H9 (cell line): ENCODE measurements at regions not wholly inside any gene's neighbourhood (a gene's known extent, or its start where the extent isn't known, plus 50 kb on each side); places are given as distances from the start of the nearest gene placed in this dataset.

Source experiments
- DNase-seq: peaks from one replicate; pipeline ENCODE4 v3.0.0-alpha.2; 2017
- H2AFZ ChIP-seq: one replicate; pipeline ENCODE4 v1.6.1; 2013; ENCODE audit warnings: mild to moderate bottlenecking, low read length, control low read depth, moderate library complexity
- H2AK5ac ChIP-seq: 2 replicates; pipeline ENCODE4 v1.6.1; 2013; ENCODE audit warnings: low read length, control low read depth, mixed read lengths; ENCODE audit not compliant: insufficient read length
- H2BK120ac ChIP-seq: one replicate; pipeline ENCODE4 v1.6.1; 2013; ENCODE audit warnings: low read depth, mild to moderate bottlenecking, low read length, control low read depth, inconsistent platforms; ENCODE audit not compliant: poor library complexity, severe bottlenecking
- H2BK12ac ChIP-seq: 2 replicates; pipeline ENCODE4 v1.6.1; 2013; ENCODE audit warnings: low read length, control low read depth, mixed read lengths, low read depth; ENCODE audit not compliant: insufficient read length
- H2BK15ac ChIP-seq: 2 replicates; pipeline ENCODE4 v1.6.1; 2013; ENCODE audit warnings: low read depth, low read length, control low read depth
- H2BK20ac ChIP-seq: one replicate; pipeline ENCODE4 v1.6.1; 2013; ENCODE audit warnings: low read depth, mild to moderate bottlenecking, low read length, control low read depth, inconsistent platforms; ENCODE audit not compliant: poor library complexity, severe bottlenecking
- H2BK5ac ChIP-seq: 2 replicates; pipeline ENCODE4 v1.6.1; 2013; ENCODE audit warnings: low read length, control low read depth, mixed read lengths; ENCODE audit not compliant: insufficient read length
- H3K14ac ChIP-seq: 2 replicates; pipeline ENCODE4 v1.6.1; 2013; ENCODE audit warnings: low read length, control low read depth; ENCODE audit not compliant: insufficient read depth
- H3K18ac ChIP-seq: 2 replicates; pipeline ENCODE4 v1.6.1; 2013; ENCODE audit warnings: low read depth, mild to moderate bottlenecking, mixed read lengths, low read length, control low read depth; ENCODE audit not compliant: insufficient read length
- H3K23ac ChIP-seq: 2 replicates; pipeline ENCODE4 v1.6.1; 2013; ENCODE audit warnings: low read length, control low read depth, mixed read lengths, low read depth; ENCODE audit not compliant: insufficient read length
- H3K23me2 ChIP-seq: 2 replicates; pipeline ENCODE4 v1.6.1; 2013; ENCODE audit warnings: low read depth, mild to moderate bottlenecking, mixed read lengths, low read length, control low read depth; ENCODE audit not compliant: insufficient read length, poor library complexity, severe bottlenecking
- H3K27ac ChIP-seq: 2 replicates; pipeline ENCODE4 v1.5.1; 2013; ENCODE audit warnings: low read length, control low read depth, mixed read lengths, low read depth; ENCODE audit not compliant: insufficient read length
- H3K27me3 ChIP-seq: 2 replicates; pipeline ENCODE4 v1.6.1; 2013; ENCODE audit warnings: low read length, control low read depth, inconsistent platforms; ENCODE audit not compliant: insufficient read depth
- H3K4ac ChIP-seq: 2 replicates; pipeline ENCODE4 v1.6.1; 2013; ENCODE audit warnings: low read depth, mild to moderate bottlenecking, control low read depth, inconsistent platforms, low read length, moderate library complexity
- H3K4me1 ChIP-seq: 2 replicates; pipeline ENCODE4 v1.6.1; 2013; ENCODE audit warnings: low read length, control low read depth, inconsistent platforms; ENCODE audit not compliant: insufficient read depth
- H3K4me2 ChIP-seq: 2 replicates; pipeline ENCODE4 v1.6.1; 2013; ENCODE audit warnings: low read length, control low read depth, mixed read lengths; ENCODE audit not compliant: insufficient read length, insufficient read depth
- H3K56ac ChIP-seq: 2 replicates; pipeline ENCODE4 v1.6.1; 2013; ENCODE audit warnings: low read depth, mild to moderate bottlenecking, mixed read lengths, low read length, control low read depth; ENCODE audit not compliant: insufficient read length
- H3K79me1 ChIP-seq: 2 replicates; pipeline ENCODE4 v1.6.1; 2013; ENCODE audit warnings: low read depth, mild to moderate bottlenecking, moderate library complexity, low read length, control low read depth, inconsistent platforms; ENCODE audit not compliant: insufficient read depth, poor library complexity, severe bottlenecking
- H3K79me2 ChIP-seq: 2 replicates; pipeline ENCODE4 v1.6.1; 2013; ENCODE audit warnings: low read length, control low read depth, inconsistent platforms; ENCODE audit not compliant: insufficient read depth
- H3K9ac ChIP-seq: 2 replicates; pipeline ENCODE4 v1.6.1; 2013; ENCODE audit warnings: low read length, control low read depth, mixed read lengths; ENCODE audit not compliant: insufficient read length; ENCODE audit errors: extremely low read depth
- H3K9me3 ChIP-seq: one replicate; pipeline ENCODE4 v1.6.1; 2013; ENCODE audit warnings: low read depth, low read length, inconsistent platforms; ENCODE audit not compliant: control insufficient read depth
- H3T11ph ChIP-seq: one replicate; pipeline ENCODE4 v1.6.1; 2013; ENCODE audit warnings: mild to moderate bottlenecking, low read length, control low read depth, inconsistent platforms
- H4K20me1 ChIP-seq: one replicate; pipeline ENCODE4 v1.6.1; 2013; ENCODE audit not compliant: control insufficient read depth, insufficient read length, insufficient read depth
- H4K5ac ChIP-seq: 2 replicates; pipeline ENCODE4 v1.6.1; 2013; ENCODE audit warnings: low read depth, mild to moderate bottlenecking, mixed read lengths, low read length, control low read depth; ENCODE audit not compliant: insufficient read length
- H4K8ac ChIP-seq: replicated peaks from 2 replicates; pipeline ENCODE4 v1.6.1; 2013; ENCODE audit warnings: low read length, control low read depth, mixed read lengths, low read depth; ENCODE audit not compliant: insufficient read length
- H4K91ac ChIP-seq: 2 replicates; pipeline ENCODE4 v1.6.1; 2013; ENCODE audit warnings: low read depth, mild to moderate bottlenecking, moderate library complexity, mixed read lengths, low read length, control low read depth; ENCODE audit not compliant: insufficient read length
- H3K27ac Mint-ChIP-seq, 3 experiments: 2 replicates in 2 of 3; 3 replicates in 1 of 3; pipeline ENCODE4 v1.8.0; 2020 to 2021; ENCODE audit warnings: mixed read lengths in 3 of 3, mild to moderate bottlenecking in 1 of 3, moderate library complexity in 1 of 3
- H3K27me3 Mint-ChIP-seq: 2 replicates; pipeline ENCODE4 v1.8.0; 2021; ENCODE audit warnings: low read depth, mild to moderate bottlenecking, moderate library complexity, mixed read lengths
- H3K36me3 Mint-ChIP-seq, 3 experiments: 2 replicates in 2 of 3; 3 replicates in 1 of 3; pipeline ENCODE4 v1.8.0; 2020 to 2021; ENCODE audit warnings: low read depth in 3 of 3, mixed read lengths in 3 of 3; ENCODE audit not compliant: insufficient read depth in 1 of 3
- H3K4me1 Mint-ChIP-seq, 2 experiments: 2 replicates each; pipeline ENCODE4 v1.8.0; 2020; ENCODE audit warnings: mixed read lengths in 2 of 2
- H3K4me3 Mint-ChIP-seq, 2 experiments: 2 replicates in 1 of 2; 3 replicates in 1 of 2; pipeline ENCODE4 v1.8.0; 2020 to 2021; ENCODE audit warnings: mild to moderate bottlenecking in 2 of 2, mixed read lengths in 2 of 2, moderate library complexity in 1 of 2
- H3K9me3 Mint-ChIP-seq, 2 experiments: 2 replicates in 1 of 2; 3 replicates in 1 of 2; pipeline ENCODE4 v1.8.0; 2020; ENCODE audit warnings: mild to moderate bottlenecking in 2 of 2, mixed read lengths in 2 of 2, moderate library complexity in 1 of 2
- CTCF ChIP-seq: fragments of 200-600 bp; sonication (generic); conservative IDR thresholded peaks from 3 replicates; pipeline ENCODE4 v1.8.0; 2021; ENCODE audit warnings: antibody characterized with exemption, mild to moderate bottlenecking
- WGBS: extraction: QIAGEN DNeasy Blood & Tissue Kit; methylation state at CpG from one replicate; pipeline ENCODE4 v1.1.7; 2013; ENCODE audit warnings: missing lambda C conversion rate, low lambda C conversion rate, mixed read lengths; ENCODE audit not compliant: insufficient read length; ENCODE audit errors: extremely low coverage; 5-methylcytosine and 5-hydroxymethylcytosine counted together

DNA sequence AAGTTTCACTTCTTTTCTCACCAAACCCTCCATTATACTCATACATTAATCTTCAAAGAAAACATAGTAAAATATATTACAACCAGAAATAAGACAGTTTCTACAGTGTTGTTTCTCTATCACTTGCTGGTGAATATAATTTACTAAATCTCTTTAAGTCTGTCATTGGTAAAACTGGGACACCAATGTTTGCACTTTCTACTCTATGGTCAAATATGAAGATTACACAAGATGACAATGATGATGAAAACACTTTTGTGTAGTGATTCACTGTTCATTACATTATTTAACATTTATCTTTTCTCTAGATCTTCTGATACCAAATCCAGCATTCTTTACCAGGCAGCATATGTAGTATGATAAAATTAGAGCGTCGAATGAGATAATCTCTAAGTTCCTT lies 459.1 kb downstream of the DMAC1 start:
- Histone ChIP-seq H2BK12ac (no peak overlapping the region), H3K14ac (no peak overlapping the region), H3K56ac (no peak overlapping the region), H4K8ac (no peak overlapping the region), H4K91ac (no peak overlapping the region), H3K4ac (no peak overlapping the region), H3K4me1 (no peaks in the 10 kb centered on the region), H3K27ac (no peak overlapping the region), H4K20me1 (no peaks in the 10 kb centered on the region), H2AFZ (no peak overlapping the region), H3K18ac (no peak overlapping the region), H3K79me2 (no peaks in the 10 kb centered on the region), H2BK15ac (no peak overlapping the region), H3K27me3 (no peaks in the 10 kb centered on the region), H2BK5ac (no peak overlapping the region), H3T11ph (no peak overlapping the region), H2AK5ac (no peak overlapping the region), H3K9ac (no peak overlapping the region), H2BK120ac (no peak overlapping the region), H2BK20ac (no peak overlapping the region), H3K23me2 (no peaks in the 10 kb centered on the region), H4K5ac (no peak overlapping the region), H3K23ac (no peak overlapping the region), H3K79me1 (no peaks in the 10 kb centered on the region), H3K4me2 (no peak overlapping the region), H3K9me3 (no peaks in the 10 kb centered on the region)
- Mint-ChIP-seq H3K36me3 (no peaks in the 10 kb centered on the region), H3K4me1 (peaks cover 5 to 6% of the 10 kb centered on the region in 2 experiments; a peak in 2 of 4 replicates), H3K27ac (no peak overlapping the region), H3K9me3 (no peaks in the 10 kb centered on the region), H3K4me3 (no peak overlapping the region), H3K27me3 (no peaks in the 10 kb centered on the region)
- no peak for DNase-seq
- TF ChIP-seq CTCF, result no peak
- WGBS, result no CpG with 5 or more reads among the region's 2 CpGs
